Globus pallidus (tissue), 1 donor: ENCODE measurements at regions not wholly inside any gene's neighbourhood (a gene's known extent, or its start where the extent isn't known, plus 50 kb on each side); places are given as distances from the start of the nearest gene placed in this dataset.
"Not testable (repeated sequence)": the region's sequence is repeated elsewhere in the genome, so short reads cannot be mapped to it uniquely, and the experiment has no call there.

Experiments used
- DNase-seq: peaks from one replicate; pipeline ENCODE4 v3.0.0-alpha.2; 2015; ENCODE audit warnings: low spot score

DNA sequence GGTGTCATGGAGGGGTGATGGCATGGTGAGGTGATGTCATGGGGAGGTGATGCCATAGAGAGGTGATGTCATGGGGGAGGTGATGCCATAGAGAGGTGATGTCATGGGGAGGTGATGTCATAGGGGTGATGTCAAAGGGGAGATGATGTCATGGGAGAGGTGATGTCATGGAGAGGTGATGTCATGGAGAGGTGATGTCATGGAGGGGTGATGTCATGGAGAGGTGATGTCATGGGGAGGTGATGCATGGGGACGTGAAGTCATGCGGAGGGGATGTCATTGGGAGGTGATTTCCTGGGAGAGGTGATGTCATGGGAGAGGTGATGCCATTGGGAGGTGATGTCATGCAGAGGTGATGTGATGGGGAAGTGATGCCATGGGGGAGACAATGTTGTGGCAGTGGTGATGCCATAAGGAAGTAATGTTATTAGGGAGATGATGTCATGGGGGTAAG, 92.1 kb upstream of the C1orf174 start:
- no peak for DNase-seq

GRCh38 chr1:3992746-3993145, 92.7 kb upstream of the C1orf174 start:
- no peak for DNase-seq

GRCh38 chr1:3993619-3994375, 93.7 kb upstream of the C1orf174 start:
- no peak for DNase-seq

- DNase-seq: no peak
Observed at GRCh38 chr1:3995141-3995780, 95.2 kb upstream of the C1orf174 start.

- DNase-seq: no peak
Observed at GRCh38 chr1:3996846-3997705, 97.0 kb upstream of the C1orf174 start.

DNA sequence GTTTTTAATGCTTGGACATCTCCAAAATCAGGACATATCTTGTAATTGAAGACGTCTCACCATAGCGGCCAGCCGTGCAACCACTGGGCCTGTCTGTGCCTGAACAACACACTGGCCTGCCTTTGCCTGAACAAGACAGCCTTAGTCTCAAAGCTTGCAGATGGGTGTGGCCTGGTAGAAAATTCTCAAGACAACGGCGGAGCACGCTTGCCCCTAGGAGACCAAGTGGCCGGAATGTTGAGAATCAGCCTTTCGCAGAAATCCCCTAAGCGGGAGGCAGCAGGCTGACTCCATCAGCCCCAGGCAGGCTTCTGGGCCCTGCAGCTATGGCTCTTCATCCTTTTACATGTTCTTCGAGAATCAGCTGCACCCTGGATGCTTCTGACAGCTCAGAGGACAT, 98.0 kb upstream of the C1orf174 start:
- no peak for DNase-seq

DNA sequence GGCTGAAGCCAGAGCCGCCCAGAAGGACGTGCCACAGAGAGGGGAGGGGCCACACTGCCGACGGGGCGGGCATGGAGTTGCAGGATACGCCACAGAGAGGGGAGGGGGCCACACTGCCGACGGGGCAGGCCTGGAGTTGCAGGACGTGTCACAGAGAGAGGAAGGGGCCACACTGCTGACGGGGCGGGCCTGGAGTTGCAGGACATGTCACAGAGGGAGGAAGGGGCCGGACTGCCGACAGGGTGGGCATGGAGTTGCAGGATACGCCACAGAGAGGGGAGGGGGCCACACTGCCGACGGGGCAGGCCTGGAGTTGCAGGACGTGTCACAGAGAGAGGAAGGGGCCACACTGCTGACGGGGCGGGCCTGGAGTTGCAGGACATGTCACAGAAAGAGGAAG, 99.4 kb upstream of the C1orf174 start:
- not testable (repeated sequence) for DNase-seq

DNA sequence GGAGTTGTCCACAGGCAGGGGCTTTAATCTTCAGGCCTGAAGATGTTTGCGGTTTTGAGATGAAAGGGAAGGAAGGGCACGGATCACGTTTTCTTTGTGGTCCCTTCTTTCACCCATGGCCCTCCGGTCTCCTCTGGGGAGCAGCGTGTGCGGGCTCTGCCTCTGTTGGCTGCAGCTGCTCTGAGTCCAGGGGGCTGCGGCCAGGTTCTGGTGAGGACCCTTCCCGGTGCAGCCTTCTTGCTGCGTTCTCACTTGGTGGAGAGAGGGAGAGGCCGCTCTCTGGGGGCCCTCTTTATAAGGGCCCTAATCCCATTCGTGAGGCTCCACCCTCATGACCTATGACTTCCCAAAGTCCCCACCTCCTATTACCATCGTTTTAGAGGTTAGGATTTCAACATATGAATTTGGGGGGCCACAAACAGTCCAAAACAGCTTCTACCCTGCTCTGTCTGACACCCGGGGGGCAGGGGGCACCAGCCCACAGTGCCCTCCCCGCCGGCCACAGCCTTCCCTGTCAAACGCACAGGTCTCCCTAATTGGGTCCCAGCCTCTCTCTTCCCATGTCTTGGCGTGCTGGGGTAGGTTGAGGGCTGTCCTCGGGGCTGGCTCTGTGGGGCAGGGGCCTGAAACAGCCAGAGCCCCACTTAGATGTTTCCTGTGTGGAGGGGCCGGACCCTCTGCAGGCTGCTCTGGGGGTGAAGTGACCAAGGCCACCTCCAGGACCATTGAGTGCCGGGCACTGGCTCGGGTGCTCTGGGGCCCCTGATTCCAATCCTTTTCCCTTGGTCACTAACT, 100.1 kb upstream of the C1orf174 start:
- DNase-seq: no peak

GRCh38 chr1:4000811-4001251, 100.8 kb upstream of the C1orf174 start:
- DNase-seq: no peak

DNA sequence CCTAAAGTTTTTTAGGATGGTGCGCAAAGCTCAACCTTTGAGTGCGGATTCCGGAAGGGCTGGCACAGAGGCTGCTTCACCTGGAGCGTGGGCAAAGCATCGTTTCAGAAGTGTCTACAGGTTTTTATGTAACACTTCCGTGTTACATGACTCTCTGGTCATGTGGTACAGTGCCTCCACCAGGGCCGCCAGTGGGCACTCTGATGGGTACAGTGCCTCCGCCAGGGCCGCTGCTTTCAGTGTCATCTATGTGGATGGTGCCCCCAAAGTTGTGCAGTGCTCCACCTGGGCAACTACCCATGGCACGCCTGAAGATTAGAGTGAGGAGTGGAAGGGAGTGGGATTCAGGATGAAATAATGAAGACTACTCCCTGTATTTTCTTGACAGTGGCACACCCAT, 101.4 kb upstream of the C1orf174 start:
- DNase-seq: no peak

DNA sequence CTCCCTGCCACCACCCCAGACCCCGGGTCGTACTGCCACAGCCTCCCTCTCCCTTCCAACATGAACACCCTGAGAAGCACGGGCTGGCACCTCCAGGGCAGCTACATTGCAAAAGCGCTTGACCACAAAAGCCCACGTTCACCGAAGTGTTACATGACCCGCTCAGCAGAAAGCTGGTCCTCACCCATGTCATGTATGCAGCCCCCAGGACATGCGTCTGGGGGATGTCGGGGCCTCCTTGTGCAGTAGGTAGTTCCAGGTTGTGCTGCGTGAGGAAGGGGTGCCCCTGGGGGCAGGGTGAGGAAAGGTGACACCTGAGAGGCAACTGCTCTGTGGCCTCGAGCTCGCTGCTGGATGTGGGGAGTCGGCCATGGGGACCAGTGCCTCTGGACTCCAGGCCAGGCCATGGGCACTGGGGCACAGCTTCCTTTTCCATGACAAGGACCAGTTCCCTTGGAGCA, 102.0 kb upstream of the C1orf174 start:
- no peak for DNase-seq

DNA sequence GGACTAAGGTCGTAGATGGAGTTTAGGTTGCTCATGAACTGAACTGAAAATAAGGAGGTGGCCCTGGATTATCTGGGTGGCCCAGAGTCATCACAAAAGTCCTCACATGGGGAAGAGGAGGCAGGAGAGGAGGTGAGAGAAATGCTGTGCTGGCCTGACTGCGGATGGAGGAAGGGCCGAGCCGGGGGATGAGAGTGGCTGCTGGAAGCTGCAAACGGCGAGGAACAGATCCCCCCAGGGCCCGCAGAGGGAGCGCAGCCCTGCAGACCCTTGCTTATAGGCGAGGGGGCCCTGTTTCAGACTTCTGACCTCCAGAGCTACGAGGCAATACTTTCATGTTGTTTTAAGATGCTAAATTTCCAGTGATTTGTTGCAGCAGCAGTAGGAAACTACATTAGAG, 102.7 kb upstream of the C1orf174 start:
- no peak for DNase-seq

DNA sequence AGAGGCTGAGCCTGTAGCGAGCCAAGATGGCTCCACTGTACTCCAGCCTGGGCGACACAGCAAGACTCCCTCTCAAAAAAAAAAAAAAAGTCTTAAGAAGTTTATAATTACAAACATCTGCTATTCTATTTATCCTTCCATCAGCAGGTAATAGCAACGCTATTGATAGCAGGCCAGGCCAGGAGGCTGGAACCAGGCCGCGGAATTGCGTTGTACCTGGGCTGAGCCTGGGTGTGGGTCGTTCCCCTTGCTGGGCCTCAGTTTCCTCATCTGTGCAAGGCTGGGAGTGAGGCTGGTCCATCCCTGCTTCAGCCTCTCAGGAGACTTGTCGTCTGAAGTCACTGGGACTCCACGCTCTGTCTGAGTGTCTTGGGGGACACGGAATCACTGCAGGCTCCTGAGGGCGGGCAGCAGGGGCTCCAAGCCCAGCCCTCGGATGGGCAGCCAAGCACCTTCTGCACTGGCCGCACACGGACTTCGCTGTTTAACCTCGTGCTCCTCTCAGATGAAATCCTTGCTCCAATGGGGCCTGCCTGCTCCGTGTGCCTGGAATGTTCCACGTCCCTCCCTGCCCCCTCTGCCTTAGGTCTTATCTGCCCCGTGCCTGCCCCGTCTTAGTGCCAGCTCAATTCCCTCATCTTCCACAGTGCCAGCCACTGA, 103.9 kb upstream of the C1orf174 start:
- DNase-seq: no peak

DNA sequence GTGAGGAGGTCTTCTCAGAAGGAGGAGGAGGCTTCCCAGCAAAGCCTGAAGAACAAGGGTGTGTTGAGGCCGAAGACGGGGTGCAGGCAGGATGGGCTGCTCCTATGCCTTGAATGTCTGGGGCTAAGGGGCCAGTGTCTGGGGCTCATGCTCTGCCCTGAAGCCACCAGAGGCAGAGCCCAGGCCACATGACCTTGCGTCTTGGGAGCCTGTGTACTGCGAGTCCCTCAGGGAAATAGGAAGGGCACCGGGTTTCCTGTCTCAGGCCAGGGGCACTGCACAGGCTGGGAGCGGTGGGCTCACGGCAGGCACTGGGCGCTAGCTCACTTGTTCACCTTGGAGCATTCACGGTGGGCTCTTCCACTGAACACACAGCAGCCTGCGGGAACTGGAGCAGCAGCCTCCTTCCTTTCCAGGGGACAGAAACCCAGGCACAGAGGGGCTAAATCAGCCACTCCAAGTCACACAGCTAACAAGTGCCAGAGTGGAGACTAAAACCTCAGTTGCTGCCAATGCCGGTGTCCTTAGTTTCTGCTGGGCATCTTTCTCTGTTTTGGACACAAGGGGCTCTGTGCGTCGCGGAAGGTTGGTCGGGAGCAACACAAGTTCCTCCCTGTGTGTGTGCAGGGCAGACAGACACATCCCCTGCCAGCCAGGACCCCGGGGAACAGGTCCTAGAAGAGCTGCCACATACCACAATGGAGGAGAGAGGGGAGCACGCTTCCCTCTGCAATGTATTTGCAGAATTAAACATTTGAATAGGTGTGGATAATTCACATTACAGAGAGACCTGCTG, 104.8 kb upstream of the C1orf174 start:
- no peak for DNase-seq

DNA sequence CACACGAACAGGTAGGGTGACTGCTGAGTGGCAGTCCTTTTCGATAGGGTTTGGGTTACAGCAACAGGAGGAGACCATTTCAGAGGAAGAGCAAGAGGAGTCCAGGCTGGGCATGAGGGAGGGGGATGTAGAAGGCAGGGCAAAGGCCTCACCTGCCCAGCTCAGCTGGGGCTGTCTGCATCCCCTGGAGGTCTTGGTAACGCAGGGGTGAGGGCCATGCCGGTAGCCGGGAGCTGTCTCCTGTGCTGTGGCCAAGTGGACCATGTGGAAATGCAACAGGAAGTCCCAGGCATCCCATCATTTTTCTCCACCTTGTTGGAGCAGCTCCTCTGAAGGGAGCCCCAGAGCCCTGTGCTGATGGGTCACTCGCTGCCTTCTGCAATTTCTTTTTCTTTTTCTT, 105.4 kb upstream of the C1orf174 start:
- DNase-seq: no peak

GRCh38 chr1:4006676-4007374, 106.8 kb upstream of the C1orf174 start:
- no peak for DNase-seq

DNA sequence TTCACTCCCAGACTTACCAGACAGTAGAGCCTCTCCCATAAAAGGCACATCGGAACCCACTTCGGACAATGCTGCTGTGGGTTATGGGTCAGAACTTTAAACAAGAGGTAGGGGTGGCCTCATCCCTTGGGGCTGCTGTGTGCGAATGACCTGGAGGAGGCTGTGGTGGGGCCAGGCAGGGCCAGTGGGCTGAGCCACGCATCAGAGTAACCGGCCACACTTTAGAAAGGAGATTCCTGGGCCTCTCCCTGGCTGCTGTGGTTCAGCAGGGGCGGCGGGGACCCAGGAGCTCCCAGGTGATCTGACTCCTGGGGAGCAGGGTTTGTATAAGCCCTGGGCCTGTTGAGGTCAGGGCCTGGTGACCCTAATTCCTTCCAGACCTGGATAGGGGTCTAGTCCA, 110.2 kb upstream of the C1orf174 start:
- DNase-seq: no peak

DNA sequence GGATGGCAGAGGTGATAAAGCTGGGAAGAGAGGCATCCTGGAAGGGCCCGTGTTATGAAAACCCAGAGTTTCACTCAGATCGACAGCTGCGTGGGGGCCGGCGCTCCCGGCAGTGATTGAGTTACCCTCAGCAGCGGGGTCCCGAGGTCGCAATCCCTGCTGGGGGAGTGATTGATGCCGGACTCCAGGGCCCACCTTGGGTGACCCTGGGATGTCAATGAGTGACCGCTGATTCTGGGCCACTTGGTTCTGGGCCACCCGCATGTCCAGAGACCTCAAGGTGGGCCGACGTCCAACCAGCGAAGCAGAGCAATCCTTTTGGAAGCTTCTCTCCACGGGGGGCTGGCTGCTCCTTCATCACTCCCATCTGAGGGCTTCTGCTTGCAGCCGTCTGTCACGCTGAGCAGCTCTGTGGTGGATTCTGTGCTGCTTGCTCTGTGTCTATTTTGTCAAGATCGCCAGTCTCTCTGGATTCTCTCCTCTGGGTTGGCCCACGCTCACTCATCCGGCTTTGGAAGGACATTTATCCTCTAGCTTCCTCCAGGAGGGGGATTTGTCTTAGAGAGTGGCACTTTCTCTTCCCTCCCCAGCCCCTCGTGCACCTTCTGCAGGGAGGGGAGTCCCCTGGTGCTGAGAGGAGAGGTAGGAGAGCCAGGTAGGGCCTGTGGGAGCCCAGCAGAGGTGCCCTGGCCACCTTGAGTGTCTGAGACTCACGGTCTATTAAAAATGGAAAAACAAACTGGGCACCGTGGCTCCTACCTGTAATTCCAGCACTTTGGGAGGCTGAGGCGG, 110.9 kb upstream of the C1orf174 start:
- no peak for DNase-seq
